ENCODE measurements at regions not wholly inside any gene's neighbourhood (a gene's known extent, or its start where the extent isn't known, plus 50 kb on each side); places are given as distances from the start of the nearest gene placed in this dataset.
"Not testable (repeated sequence)": the region's sequence is repeated elsewhere in the genome, so short reads cannot be mapped to it uniquely, and the experiment has no call there.

- not testable (repeated sequence) for DNase-seq
Observed at GRCh38 chrX:83749736-83750135, 111.2 kb upstream of the CYLC1 start.

GRCh38 chrX:83750451-83750850, 110.5 kb upstream of the CYLC1 start:
- not testable (repeated sequence) for DNase-seq

- DNase-seq = peak in 1 of 2 donors; percentile 12
Observed at GRCh38 chrX:83759872-83760271, 101.1 kb upstream of the CYLC1 start.

GRCh38 chrX:83771664-83772063, 89.3 kb upstream of the CYLC1 start:
- no peak for DNase-seq

Measured in hippocampal formation (tissue), 2 donors.